ENCODE measurements at regions not wholly inside any gene's neighbourhood (a gene's known extent, or its start where the extent isn't known, plus 50 kb on each side); places are given as distances from the start of the nearest gene placed in this dataset.

- TF ChIP-seq GATA2 (IDR thresholded peaks at IDR 0.05; ENCODE audit: low read depth, low read length) (no peak), GATA3 (IDR thresholded peaks at IDR 0.05; ENCODE audit: low read depth, low read length) (no peak)
Observed at GRCh38 chr6:10112871-10113549, 301.9 kb downstream of the TFAP2A start.

Data from SH-SY5Y (cell line).